Stimulated activated naive CD4-positive, alpha-beta T cell treated with Interleukin-2 at 50 U/mL for 16 hours (primary cell): ENCODE measurements at regions not wholly inside any gene's neighbourhood (a gene's known extent, or its start where the extent isn't known, plus 50 kb on each side); places are given as distances from the start of the nearest gene placed in this dataset.
"Not testable (repeated sequence)": the region's sequence is repeated elsewhere in the genome, so short reads cannot be mapped to it uniquely, and the experiment has no call there.

Source experiments
- DNase-seq: peaks from one replicate; lab custom pipeline; 2025; lab: John Stamatoyannopoulos, UW

DNA sequence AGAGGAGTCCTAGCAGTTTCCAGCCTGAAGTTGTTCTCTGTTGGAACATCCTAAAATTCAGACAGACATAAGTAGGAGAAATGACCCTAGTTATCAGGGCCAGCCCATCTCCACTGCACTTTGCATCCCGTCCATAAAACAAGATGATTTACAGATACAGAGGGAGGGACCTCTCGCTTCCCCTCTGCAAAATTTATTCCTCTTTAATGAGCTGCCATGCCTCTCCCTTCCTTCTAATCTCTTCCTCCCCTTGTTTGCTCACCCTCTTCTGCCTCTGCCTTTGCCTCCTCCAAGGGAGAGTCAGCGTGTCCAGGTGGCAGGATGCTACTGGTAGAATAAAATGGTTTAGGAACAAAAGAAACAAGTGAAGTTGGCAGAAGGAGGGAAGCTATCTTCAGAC, 351.3 kb downstream of the SOX9 start:
- no peak for DNase-seq

DNA sequence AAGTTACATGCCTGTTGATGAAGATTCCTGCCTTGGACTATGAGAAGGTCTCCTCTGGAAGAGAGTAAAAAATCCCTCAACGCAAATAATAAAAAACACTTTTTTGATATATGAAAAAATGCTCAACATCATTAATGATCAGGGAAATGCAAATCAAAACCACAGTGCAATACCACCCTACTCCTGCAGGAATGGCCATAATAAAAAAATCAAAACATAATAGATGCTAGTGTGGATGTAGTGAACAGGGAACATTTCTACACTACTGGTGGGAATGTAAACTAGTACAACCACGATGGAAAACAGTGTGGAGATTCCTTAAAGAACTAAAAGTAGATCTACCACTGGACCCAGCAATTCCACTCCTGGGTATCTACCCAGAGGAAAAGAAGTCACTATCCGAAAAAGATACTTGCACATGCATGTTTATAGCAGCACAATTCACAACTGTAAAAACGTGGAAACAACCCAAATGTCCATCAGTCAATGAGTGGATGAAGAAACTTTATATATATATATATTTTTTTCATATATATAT, 352.1 kb downstream of the SOX9 start:
- not testable (repeated sequence) for DNase-seq

DNA sequence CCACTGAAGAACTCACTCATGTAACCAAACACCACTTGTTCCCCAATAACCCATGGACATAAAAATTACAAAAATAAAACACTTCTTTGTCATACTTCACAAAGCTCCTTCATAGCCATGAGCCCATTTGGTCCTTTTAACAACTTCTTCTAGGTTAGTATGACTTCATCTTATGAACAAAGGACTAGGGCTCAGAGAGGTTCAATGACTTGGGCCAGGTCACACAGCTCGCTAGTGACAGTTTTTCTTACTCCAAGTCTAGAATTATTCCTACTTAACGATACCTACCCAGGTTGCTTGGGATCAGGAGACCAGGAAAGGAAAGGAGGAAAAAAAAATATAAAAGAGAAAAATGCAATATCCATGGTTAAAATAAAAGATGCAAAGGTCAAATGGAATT, 353.4 kb downstream of the SOX9 start:
- no peak for DNase-seq

DNA sequence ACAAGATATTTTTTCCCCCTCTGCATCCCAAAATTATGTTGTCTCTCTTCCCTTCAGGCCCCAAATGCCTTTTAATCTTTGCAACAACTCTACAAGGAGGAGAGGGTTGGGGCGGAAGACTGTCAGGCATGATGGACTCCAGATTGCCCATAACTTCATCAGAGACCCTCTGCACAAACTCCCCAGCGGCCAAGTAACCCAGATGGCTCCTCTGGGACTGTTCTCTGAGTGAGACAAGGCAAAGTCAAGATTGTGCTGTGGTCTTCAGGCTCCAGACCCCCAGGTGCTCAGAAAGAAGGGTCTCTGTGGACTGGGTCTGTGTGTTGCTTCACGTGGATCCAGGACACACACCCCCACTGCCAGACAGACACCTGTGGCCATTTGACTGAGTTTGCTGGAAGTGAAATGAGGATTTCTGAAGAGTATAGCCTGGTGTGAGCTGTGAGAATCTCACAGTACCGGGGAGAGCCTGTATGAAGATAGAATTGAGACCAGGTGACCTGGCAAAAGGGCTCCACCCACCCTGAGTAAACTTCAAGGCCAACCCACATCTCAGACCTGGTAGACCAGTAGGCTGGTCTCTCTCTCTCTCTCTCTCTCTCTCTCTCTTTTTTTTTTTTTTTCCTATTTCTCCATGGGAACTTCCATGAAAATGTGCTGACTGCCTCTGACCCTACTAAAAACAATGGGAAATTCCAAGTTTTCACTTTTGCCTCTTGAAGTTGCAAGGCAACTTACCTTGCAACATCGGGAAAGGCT, 354.1 kb downstream of the SOX9 start:
- DNase-seq: no peak

DNA sequence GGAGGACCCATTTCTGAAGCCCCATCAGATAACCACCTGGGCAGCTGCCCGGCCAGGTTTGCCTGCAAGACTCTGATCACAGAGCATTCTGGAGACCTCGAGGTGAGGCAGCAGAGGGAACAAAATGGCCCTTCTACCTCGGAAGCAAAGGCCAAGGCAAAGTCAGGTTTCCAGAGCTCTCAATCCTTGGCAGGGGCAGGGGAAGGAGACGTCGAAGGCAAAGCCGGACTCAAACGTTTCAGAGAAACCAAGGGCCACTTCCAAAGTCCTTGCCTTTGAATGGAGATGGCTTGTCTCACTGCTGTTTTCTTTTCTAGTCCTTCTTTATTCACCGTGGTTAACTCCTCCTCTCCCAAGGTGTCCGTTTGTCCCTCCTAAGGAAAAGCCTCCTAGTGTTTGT, 355.3 kb downstream of the SOX9 start:
- DNase-seq: no peak

DNA sequence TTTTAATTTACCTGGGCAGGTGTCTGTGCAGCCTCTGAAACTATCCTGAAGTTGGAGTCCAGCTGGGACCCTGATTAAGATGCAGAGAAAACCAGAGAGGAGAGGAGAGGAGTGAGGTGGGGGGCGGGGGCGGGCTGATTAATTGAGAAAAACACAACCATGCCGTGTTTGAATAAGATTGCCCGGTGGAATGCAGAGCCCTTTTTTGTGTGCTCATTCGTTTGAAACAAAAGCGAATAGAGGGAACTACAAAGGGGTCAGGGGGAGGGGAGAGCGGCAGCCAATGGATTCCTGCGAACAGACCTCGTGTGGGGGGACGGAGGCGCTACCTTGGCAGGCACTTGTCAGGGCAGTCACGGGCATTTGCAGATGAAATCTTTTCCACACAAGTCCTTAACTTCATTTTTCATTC, 355.8 kb downstream of the SOX9 start:
- DNase-seq: no peak

DNA sequence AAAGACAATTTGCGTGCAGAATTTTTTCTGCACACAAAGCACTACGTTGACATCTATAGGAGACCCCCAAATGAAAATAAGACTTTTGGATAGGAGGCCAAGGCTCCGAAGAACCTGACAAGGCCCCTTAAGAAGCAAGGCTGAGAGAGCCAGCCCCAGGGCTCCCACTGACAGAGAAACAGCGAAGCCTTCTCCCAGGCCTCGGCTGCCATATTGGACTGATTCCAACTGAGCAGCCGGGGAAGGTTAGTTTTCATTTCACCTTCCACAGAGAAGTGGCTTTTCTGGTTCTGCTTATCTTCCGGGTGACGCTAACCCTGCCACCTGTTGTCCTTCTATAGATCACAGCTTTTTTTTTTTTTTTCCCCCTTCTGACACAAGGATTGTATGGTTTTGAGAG, 356.7 kb downstream of the SOX9 start:
- DNase-seq: no peak

DNA sequence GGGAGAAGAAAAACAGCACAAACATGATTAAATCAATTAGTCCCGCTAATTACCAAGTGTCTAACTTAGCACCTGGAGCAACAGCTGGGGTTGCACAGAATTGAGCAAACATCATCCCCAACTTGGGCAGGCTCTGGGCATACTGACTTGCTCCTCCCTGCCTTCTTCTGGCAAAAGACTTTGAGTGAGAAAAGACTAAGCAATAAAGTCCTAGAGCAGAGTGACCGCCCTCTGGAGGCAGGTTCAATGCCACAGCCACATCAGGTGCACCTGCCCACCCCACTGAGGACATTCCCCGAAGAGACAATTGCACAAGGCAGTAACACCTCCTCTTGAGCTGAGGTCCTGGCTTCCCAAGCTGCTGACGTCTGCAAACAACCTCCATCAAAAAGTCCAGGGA, 358.3 kb downstream of the SOX9 start:
- no peak for DNase-seq

DNA sequence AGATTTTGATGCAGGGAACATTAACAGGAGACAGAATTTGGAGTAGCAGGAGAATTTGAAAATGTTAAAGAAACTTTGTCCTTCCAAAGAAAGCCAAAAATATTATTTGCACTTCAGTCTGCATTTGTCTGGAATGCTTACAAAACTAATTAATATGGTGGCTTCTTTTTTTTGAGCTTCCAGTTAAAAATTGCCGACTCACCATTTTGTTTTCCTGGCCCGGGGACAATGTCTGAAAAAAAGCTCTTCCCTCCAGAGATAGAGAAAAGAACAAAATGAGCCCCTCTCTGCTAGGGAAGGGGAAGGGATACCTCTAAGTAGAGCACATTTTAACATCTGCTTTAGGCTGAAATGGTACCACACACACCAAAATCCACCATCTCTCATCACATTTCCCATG, 360.8 kb downstream of the SOX9 start:
- no peak for DNase-seq

DNA sequence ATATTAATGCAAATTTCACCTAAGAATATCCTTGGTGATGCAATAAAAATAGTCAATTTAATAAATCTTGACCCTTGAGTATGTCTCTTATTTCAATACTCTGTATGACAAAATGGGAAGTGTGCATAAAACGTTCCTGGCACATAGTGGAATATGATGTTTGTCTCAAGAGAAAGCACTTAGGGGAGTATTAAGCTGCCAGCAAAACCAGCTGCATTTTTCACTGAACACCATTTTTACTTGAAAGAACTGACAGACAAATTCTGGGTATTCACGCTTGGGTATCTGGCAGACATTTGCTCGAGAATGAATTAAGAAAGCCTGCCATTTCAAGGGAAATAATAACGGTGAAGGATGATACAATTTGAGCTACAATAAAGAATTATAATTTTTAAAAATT, 364.8 kb downstream of the SOX9 start:
- DNase-seq: no peak

DNA sequence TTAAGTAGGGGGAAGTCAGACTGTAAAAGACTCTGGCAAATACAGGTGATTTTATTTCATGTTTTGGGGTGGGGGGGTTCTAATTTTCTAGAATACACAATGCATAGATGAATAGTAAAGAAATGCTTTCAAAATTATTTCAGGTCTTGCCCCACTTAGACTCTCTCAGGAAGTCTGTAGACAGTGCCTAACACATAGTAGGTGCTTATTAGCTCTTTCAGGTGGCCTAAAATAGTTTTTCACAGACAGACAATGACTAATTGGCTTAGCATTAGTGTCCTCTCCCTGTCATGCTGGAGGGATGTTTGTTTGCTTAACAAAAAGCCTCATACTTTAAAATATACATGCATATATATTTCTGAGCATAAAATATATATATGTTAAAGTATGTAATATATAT, 366.0 kb downstream of the SOX9 start:
- DNase-seq: no peak

DNA sequence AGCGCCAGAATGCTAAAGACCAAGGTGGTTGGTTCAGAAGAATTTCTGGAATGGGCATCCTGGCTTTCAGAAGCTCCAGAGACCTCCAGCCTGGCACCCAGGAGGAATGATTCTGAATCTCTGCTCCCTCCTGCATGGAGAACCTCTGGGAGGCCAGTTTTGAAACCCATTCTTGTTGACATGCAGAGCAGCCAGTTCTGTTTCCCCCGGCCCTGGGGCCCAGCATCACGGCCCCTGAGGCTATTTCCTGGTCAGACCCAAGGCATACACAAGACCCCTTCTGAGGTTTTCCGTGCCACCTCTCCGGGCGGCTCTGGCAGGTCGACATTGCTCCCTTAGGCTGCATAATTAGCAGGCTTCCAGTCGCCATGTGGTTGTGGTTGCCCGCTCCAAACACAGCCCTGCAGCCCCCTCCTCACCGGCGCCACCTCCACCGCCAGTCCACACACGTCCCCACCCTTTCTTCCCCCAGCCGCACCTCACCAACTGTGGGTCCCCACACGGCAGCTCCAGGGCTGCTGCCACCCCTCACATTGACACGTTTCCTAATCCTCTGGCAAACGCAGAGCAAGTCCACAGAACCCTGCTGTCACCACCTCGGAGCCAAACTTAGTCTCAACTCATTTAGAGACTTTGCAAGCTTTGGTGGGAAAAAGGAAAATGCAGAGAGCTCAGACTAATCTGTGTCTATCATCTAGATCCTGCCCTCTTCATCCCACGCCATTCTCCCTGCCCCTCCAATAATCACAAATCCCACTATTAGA, 367.1 kb downstream of the SOX9 start:
- no peak for DNase-seq

DNA sequence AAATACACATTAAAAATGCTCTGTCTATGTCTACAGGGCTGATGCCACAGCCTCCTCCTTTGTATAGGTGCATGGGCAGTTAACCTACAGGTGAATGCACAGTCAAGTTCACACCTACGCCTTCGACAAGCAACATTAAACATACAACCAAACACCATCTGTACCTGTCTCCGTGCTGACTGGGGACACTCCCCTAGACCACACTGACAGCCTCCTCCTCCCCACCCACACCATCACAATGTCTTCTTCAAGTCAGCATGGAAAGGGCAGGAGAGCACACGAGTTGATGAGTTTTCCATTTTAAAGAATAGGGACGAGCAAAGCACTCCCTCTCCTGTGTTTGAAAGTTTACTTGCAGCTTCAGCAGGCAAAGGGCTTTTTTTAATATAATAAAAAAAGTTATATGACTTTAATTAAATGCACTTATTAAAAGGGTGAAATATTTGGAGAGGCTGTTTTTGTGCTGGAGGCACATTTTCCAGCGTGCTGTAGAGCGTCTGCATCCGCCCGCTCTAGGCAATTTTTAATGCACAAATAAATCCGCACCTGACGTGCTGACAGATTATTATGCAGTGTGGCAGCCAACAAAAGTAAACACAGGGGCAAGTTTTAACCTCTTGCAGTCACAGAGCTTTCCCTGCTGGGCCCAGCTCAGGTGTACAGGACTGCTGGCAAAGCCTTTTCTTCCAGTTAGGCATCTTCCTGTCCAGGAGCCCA, 367.9 kb downstream of the SOX9 start:
- no peak for DNase-seq

DNA sequence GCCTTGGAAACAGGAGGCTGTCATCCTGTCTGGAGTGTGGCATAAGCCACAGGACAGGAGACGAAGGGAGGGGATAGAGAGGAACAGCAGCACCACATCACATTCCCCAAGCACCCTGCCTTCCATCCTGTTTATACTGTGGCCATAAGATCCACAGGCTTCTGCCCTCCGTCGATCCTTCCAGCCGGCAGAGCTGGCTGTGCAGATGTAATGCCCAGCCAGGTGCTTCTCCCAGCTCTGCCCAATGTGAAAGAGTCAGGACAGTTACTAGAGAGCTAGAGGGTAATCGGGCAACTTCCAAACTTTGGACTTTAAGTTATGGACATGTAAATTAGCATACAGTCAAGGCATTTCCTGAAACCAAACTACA, 368.4 kb downstream of the SOX9 start:
- DNase-seq: no peak

DNA sequence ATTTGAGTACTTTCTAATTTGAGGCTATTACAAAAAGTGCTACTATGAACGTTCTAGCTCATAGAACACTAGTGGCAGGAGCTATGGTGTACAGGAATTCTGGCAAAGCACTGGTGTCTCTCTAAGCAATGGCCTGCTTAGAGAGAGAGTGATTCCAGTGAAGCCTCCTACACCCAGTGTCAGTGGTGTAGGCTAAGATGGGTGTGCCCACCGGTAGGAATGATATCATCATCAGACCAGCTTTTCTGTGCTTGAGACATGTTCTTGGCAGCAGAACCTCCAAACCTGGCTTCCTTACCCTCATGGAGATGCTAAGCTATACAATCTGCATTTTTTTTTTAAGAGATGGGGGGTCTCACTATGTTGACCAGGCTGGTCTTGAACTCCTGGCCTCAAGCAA, 370.3 kb downstream of the SOX9 start:
- no peak for DNase-seq

DNA sequence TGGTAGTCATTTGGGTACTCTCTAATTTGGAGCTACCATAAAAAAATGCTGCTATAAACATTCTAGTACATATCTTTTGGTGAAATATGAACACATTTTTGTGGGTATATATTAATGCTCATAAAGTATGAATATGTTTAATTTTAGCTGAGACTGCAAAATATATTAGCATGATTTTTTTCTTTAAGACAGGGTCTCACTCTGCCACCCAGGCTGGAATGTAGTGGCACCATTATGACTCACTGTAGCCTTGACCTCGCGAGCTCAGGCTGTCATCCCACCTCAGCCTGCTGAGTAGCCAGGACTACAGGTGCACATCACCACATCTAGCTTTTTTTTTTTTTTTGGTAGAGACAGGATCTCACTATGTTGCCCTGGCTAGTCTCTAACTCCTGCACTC, 371.7 kb downstream of the SOX9 start:
- no peak for DNase-seq

DNA sequence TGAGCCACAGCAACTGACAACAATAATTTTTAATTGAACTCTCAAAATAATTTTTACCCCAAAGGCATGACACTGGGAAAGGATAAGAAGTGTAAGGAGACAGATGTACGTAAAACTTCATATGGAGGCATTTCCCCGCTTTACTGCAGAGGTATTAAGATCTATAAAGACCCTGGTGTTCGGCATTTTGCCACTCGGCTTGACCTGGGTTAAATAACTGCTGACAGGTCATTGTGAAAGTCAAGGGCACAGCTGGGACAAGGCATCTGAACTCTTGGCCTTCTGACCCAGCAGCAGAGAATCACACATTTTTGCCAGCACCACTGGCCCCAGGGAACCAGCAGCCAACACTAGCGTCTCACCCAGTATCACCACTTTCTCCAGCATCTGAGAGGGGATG, 372.1 kb downstream of the SOX9 start:
- DNase-seq: no peak

DNA sequence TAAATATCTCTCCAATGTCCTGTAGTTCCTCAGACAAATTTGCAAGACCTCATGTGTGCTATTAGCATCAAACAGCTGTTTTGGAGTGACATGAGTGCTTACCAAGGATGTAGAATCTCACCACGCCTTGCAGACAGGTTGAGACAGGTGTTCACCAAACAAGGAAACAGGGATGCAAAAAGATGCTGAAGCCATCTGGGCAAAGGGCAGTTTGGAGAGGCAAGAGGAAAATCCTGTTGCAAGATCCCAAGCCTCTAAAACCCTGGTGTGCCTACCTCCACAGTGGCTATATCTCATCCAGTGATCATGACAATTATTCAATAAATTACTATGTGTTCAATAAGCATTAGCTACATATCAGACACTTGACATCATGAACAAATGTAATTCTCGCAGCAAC, 373.7 kb downstream of the SOX9 start:
- no peak for DNase-seq

DNA sequence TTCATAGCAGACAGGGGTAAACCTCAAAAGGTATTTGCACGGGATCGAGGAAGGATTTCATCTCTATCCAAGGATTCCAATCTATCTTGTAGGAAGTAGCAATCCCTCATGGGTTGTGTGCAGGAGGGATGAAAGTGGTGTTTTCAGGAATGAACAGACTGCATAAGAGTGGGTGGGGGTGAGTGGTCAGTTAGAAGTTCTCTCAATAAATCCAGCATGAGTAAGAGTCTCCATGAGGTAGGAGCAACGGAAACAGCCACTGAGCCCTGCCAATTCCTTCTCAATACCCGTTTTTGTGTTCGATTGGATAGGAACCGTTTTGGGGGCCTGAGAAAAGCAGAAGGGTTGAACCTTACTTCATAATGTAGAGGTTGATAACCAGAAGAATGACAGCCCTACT, 375.6 kb downstream of the SOX9 start:
- DNase-seq: no peak

DNA sequence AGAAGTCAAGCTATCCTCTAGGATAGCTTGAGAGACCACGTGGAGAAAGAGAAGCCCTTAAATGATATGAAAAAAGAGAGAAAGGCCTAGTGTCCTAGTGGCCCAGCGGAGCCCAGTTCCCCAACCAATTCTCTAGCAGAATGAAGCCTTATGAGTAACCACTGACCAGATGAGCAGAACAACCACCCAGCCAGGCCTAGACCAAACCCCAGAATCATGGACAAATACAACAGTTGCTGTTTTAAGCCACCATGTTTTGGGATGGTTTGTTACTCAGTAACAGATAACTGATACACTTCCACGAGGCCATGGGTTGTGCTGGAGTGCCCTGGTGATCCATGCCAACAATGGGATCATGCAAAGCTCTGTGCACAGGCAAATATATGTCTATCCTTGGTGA, 377.1 kb downstream of the SOX9 start:
- DNase-seq: no peak

DNA sequence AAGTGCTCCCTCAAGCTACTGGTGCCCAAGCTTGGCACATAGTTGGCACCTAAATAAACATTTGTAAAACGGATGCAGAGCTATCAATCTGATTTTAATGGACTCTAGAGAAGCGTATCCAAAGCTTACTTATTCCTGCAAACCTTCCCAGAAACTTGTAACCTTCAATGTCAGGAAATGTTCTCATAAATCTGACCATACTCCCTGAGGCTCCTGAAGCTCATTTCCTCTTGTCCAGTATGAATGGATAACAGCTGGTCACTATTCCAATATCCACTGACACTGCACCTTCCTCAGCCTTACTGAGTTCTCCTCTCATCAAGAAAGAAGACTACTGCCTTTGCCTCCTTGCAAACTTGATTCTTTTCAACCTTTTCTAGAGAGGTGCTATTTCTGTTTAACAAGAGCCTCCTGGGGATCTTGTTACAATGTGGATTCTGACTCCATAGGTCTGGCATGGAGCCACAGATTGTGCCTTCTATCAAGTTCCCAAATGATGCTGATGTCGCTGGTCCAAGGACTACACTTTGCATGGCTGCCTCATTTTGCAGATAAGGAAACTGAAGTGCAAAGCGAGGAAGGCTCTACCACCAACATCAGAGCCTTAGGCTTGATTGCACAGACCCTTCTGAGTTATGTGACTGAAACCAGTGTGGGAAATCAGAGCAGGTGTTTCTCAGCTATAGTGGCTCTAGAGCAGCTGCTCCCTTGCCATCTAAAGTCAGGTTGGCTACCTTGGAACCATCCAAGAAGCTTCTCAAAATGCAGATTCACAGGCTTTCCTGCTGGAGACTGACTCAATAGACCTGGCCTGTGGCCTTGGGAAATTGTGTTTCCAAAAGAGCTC, 377.8 kb downstream of the SOX9 start:
- no peak for DNase-seq
